GM21737 (cell line): ENCODE measurements at regions not wholly inside any gene's neighbourhood (a gene's known extent, or its start where the extent isn't known, plus 50 kb on each side); places are given as distances from the start of the nearest gene placed in this dataset.

Experiments
- ATAC-seq: cut with Tn5 transposase; IDR thresholded peaks from one replicate; pipeline ENCODE4 v1.9.1; 2021; ENCODE audit warnings: mild to moderate bottlenecking, moderate library complexity; ENCODE audit not compliant: unreplicated experiment

- no peak for ATAC-seq
These were observed 150.2 kb upstream of the CBLB start for GRCh38 chr3:106018929-106019550.

GRCh38 chr3:106022913-106023312 lies 154.1 kb upstream of the CBLB start:
- ATAC-seq = no peak

- no peak for ATAC-seq
These were observed 156.4 kb upstream of the CBLB start for GRCh38 chr3:106025151-106025722.

- no peak for ATAC-seq
These were observed 161.3 kb upstream of the CBLB start for GRCh38 chr3:106029954-106030626.

- no peak for ATAC-seq
These were observed 161.8 kb upstream of the CBLB start for GRCh38 chr3:106030627-106030963.

GRCh38 chr3:106032479-106032878 lies 163.7 kb upstream of the CBLB start:
- no peak for ATAC-seq

GRCh38 chr3:106033654-106034053 lies 164.8 kb upstream of the CBLB start:
- ATAC-seq = no peak

GRCh38 chr3:106034313-106034712 lies 165.5 kb upstream of the CBLB start:
- no peak for ATAC-seq

GRCh38 chr3:106035619-106036018 lies 166.8 kb upstream of the CBLB start:
- ATAC-seq = no peak

- no peak for ATAC-seq
These were observed 167.9 kb upstream of the CBLB start for GRCh38 chr3:106036696-106037095.

- ATAC-seq = no peak
These were observed 178.4 kb upstream of the CBLB start for GRCh38 chr3:106047221-106047620.

- ATAC-seq = no peak
These were observed 180.2 kb upstream of the CBLB start for GRCh38 chr3:106048946-106049481.

GRCh38 chr3:106049821-106050220 lies 181.0 kb upstream of the CBLB start:
- ATAC-seq = no peak

GRCh38 chr3:106056931-106057330 lies 188.1 kb upstream of the CBLB start:
- no peak for ATAC-seq

- no peak for ATAC-seq
These were observed 189.7 kb upstream of the CBLB start for GRCh38 chr3:106058475-106058874.

GRCh38 chr3:106059953-106060517 lies 191.2 kb upstream of the CBLB start:
- ATAC-seq = no peak

GRCh38 chr3:106063909-106064308 lies 195.1 kb upstream of the CBLB start:
- ATAC-seq = no peak

GRCh38 chr3:106065831-106066230 lies 197.0 kb upstream of the CBLB start:
- ATAC-seq = no peak

GRCh38 chr3:106067711-106068110 lies 198.9 kb upstream of the CBLB start:
- no peak for ATAC-seq

- no peak for ATAC-seq
These were observed 199.6 kb upstream of the CBLB start for GRCh38 chr3:106068381-106068780.

GRCh38 chr3:106068795-106069194 lies 200.0 kb upstream of the CBLB start:
- ATAC-seq = peak; percentile 71

GRCh38 chr3:106070187-106070586 lies 201.4 kb upstream of the CBLB start:
- ATAC-seq = no peak
